ENCODE measurements at regions not wholly inside any gene's neighbourhood (a gene's known extent, or its start where the extent isn't known, plus 50 kb on each side); places are given as distances from the start of the nearest gene placed in this dataset.
"Not testable (repeated sequence)": the region's sequence is repeated elsewhere in the genome, so short reads cannot be mapped to it uniquely, and the experiment has no call there.

DNA sequence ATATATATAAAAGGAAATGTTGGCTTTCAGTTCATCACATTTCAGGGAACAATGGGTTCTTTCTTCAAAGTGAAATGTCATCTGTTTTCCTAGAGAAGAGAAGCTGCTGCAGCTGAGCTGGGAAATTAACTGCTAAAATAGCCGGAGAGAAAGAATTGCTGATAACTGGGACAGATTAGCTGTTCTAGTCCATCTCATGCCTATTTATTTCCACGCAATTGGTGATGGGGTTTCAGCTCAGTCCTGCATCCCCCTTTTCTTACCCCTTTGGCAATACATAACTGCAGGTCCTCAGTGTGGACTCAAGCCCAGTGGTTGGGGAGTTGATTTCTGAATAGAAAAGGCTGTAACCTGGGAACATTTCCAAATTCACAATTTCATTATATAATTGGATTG is 436.9 kb upstream of the TMEM132C start:
- DNase-seq (ENCODE audit: low read depth, low spot score), result no peak

DNA sequence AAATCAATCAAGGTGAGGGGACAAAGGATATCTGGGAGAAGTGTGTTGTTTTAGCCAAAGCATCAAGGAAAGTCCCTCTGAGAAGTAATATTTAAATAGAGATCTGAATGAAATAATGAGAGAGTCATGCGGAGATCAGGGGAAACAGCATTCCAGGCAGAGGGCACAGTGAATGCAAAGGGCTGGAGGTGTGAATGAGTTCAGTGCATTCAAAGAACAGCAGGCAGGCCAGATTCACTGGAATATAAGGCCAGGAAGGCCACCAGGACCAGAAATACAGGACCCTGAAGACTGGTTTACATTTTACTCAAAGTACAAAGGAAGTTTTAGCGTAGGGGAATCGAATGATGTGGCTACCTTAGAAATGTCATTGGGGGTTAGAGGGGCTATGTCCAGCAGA is 436.2 kb upstream of the TMEM132C start:
- DNase-seq (ENCODE audit: low read depth, low spot score), result no peak

DNA sequence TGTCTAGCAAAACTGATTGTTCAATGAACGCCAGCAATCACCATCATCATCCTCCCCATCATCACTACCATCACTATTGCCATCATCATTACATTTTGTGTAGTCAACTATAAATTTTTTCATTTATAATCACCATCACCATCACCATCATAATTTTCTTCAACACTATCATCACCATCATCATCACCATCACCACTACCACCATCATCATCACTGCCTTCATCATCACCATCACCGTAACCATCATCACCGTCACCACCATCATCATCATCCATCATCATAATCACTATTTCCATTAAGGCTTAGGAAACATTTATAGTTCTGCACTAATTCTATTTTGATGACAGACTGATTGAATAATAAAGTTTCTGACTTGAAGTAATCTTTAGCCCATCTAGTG is 434.8 kb upstream of the TMEM132C start:
- DNase-seq (ENCODE audit: low read depth, low spot score), result no peak

DNA sequence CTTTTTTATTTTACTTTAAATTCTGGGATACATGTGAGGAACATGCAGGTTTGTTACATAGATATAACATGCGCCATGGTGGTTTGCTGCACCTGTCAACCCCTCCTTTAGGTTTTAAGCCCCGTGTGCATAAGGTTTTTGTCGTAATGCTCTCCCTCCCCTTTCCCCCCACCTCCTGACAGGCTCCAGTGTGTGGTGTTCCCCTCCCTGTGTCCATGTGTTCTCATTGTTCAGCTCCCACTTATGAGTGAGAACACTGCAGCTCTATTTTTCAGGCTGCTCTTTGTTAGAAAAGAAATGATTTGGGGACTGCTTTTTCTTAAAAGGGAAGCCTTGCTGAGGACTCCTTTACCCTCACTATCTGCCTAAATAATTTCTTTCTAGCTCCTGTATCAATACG is 430.2 kb upstream of the TMEM132C start:
- DNase-seq (ENCODE audit: low read depth, low spot score), result not testable (repeated sequence)

DNA sequence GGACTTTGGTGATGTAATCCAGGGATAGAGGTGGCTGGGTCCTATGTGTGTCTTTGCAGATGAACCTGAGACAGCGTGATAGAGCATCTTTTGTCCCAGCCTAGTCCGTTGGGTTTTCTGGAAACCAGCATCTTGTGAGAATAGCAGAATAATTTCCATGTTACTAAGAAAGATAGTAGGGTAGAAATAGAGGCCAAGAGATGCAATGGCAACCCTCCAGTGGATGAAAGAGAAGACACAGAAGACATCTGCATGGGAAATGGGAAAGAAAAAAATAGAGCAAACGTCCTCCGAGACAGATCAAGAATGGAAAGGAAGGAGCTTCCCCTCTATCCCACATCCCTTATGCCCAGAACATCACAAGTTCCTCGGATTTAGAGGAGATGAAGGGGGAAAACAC is 409.3 kb upstream of the TMEM132C start:
- DNase-seq (ENCODE audit: low read depth, low spot score), result no peak

DNA sequence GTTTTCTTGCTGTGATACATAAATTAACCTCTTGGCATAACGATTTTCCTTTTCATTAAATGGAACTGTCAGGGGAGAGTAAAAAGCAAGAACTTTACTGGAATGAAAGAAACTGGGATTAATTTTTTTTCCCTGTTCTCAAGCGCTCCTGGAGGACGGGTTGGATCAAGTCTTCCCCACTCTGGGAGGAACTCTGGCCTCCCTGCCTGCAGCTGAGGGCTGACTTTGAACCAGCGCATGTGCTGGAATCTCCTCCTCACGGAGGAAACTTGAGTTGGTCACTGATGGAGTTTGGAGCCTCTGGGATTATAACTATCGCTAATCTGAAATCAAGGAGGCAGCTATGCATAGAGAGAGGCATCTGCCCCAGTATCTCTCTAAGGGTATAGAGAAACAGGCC is 406.4 kb upstream of the TMEM132C start:
- DNase-seq (ENCODE audit: low read depth, low spot score), result no peak

DNA sequence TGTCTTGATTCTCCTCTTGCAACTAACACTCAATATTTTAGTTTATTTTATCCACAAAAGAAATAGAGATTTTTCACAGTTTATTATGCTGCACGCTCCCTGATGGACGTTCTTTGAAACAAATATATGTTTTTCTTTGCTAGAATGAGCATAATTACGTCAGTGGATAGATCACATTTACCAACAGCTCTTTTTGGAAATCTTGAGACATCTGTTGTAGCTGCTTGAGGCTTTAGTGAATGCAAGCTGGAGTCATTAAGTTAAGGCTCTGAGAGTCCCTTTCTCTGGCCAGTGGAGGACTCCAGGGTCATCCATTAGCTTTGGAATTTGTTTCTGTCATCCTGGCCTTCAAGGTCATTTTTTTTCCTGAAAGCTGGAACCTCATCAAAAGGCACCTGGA is 405.6 kb upstream of the TMEM132C start:
- DNase-seq (ENCODE audit: low read depth, low spot score), result no peak

DNA sequence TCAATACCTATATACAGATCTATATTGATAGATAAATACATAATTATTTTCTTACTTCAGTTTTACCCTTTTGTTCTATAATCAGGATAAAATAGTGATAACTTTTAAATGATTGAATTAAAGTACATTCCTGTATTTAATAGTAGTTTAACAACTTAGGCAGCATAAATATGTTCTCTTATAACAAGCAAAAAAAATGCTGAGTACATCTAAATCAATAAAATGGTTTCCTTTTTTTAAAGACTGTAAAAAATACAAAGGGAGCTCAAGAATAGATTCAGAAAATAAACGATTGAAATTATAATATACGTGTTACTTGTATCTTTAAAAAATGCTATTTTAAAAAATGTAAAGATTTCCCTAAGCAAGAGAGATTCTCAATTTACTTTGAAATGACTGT is 393.7 kb upstream of the TMEM132C start:
- no peak for DNase-seq (ENCODE audit: low read depth, low spot score)

DNA sequence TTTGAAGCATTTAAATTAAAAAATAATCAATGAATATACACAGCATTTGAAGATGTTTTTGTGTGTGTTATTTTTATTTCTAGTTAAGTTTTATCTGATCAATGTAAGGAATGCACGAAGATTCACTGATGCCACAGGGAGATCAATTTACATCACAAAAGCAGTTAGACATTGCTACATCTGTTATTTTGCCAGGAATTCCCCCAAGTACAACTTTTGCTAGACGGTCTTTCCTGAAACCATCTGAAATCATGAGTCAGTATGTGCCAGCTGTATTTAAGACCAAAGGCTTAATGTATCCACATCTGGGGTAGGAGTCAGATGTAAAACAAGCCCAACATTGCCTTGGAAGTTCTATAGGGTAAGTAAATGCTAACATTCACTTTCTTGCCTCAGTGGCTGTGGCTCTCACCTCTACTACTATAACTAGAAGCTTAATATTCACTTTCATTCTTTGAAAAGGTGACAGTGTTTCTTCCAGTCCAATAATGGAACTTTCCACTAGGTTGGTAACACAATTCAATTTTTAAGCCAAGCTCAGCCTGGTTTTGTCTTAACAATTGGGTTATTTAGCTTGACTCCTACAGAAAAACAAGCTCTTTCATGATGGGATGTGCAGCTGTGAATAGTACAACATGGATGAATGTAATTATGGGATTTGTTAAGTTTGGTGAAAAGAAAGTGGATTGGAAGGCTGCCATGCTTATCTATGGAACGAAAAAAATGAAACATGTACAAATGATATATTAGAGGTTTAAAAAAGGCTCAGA is 385.4 kb upstream of the TMEM132C start:
- no peak for DNase-seq (ENCODE audit: low read depth, low spot score)

DNA sequence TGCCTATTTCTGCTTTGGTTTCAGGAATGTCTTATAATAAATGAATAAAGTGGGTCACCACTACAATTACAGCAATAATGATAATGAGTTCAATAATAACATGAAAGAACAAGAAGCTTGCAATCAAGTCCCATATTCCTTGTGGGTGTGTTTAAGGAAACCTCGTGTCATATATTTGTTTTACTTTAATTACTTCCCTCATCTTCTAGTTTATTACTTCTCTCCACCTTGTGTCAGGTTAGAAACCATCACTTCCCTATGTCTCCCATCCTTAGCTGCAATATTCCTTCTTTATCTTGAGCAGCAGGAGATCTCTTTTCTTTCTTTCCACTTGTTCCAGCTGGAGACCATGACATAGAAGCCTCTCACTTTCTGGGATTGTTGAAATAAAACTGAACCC is 384.0 kb upstream of the TMEM132C start:
- no peak for DNase-seq (ENCODE audit: low read depth, low spot score)

DNA sequence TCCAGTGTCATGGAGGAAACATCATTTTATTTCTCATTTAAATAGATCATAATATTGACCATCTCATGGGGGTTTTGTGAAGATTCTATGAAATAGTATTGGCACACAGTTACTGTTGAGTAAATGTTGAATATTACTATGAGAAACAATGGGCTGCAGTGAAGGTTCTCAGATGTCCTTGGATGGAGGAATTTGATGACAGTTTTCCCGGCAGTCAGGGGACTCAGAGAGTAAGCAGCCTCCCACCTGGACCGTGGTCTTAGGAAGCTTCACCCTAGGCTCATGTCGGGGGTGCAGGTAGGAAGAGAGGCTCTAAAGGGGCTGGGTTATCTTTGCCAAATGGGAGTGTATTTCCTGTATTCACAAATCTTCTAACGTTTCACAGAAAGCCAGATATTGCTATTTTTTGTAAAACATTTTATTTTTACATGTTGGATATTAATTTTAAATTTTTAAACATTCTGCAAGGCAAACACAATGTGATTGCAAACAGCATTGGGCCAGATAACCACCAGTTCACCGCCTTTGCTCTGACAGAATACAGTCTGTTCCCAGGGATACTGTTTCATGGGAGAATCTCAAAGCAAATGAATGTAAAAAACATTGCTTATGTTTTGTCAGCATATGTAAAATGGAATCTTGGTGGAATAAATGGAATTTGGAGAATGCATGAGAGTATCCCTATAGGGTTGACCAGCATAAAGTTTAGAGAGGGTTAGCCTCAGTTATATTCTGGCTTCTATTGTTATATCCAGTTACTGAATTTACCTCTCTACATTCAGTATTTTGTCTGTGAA is 380.8 kb upstream of the TMEM132C start:
- DNase-seq (ENCODE audit: low read depth, low spot score), result no peak

DNA sequence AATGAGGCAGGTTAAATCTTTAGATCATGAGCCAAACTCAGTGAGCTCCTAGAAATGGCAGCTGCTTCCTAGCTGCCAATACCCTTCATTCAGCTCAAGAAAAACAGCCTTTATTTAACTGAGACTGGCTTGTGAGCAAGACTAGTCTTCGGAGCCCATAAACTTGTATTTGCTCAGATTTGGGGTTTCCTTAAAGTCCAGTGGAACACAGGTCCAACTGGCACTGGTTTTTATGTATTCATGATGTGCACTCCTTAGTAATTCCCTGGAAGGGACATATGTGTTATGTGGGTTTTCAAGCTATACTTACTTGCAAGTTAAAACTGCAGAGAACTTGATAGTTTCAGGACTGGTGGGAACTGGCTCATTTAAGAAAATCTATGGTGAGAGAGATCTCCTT is 380.1 kb upstream of the TMEM132C start:
- DNase-seq (ENCODE audit: low read depth, low spot score), result no peak

DNA sequence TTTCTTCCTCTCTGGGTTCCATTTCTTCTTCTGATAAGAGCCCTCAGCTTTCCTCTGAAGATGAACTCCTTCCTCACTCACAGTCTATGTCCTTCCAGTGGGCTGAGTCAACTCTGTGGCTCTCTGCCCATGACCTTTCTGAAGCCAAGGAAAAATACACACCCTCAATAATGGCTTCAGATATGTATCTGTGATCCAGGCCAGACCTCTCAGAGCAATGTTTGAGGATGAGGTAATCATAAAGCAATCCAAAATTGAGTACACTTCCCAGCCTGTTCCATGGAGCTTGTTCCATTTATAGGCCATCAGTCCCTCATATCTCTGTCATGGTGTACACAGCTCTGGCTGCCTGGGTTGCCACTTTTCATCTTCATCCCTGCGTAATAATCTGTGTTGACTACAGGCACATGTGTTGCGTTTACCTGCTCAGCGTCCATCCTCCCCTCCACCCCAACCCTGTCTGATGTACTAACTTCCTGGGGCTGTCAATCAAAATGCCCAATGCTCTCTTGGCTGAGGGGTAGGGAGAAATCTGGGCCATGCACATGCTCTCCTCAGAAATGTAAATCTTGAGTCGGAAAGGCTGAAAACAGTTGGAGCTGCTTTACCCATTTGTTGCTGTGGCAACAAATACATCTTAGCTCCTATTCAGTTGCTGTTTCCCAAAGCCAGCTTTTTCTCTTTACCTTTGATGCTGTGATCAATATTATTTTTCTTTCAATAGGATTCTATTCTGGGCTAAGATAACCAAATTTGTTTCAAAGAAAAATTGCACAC is 377.8 kb upstream of the TMEM132C start:
- no peak for DNase-seq (ENCODE audit: low read depth, low spot score)

DNA sequence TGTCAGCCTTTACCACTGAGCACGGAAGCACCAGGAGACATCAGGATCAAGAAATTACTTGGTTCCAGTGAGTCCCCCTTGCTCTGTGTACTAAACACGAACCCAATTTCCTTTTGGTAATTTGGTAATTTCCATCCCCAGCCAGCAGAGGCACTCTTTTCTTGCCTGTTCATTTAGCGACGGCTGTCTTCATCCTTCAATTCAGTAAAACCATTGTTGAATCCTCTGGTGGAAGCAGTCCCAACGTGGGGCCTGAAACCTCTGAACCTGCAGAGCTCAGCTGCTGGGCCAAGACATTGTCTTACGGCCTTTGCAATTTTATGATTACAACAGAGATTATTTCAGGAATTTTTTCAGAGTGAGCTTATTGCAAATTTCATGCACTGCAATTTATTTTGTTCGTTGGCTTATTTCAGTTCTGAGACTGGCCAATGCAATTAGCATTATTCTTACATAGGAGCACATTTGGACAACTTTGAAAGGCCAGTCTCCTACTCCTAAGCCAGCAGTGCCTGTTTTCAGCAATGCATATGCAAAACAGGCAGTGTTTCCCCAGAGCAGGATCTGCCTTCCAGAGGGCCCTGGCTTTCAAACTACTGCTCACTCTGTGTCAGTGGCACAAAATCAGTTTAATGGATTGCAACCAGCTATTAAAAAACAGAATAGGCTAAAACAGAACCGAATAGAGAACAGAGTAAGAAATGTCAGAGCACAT is 372.9 kb upstream of the TMEM132C start:
- no peak for DNase-seq (ENCODE audit: low read depth, low spot score)

DNA sequence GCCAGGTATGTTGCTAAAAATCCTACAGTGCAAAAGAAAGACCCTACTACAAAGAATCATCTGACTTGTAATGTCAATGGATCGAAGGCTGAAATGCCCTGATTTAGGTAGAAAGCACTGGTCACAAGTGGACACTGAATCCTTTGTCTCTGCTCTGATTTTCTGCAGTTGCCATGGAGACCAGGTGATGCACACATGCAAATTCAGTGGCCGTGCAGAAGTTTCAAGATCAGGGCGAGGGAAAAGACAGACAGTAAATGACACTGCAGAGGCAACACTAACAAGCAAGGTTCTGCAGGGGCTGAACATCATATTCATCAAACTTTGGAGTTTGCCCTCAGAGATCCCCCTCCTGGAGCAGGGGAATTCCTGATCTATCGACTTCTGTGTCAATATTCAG is 370.3 kb upstream of the TMEM132C start:
- DNase-seq (ENCODE audit: low read depth, low spot score), result no peak

DNA sequence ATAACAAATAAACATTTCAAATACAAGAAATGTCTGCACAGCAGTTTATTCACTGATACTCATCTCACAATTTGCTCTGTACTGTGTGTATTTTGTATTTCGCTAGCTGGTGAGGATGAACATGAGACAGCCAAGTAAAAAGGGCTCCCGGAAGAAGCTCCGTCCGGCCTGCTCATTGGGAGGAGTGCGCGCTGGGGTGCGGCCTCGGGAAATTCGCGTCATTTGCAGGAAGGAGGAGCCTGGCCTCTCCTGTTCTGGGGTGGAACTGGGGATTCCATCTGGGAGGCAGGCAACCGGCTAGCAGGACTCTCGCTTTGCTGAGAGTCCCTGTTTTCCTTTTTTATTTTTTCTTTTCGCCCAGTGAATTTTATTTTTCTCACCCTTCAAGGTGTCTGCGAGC is 368.4 kb upstream of the TMEM132C start:
- no peak for DNase-seq (ENCODE audit: low read depth, low spot score)

DNA sequence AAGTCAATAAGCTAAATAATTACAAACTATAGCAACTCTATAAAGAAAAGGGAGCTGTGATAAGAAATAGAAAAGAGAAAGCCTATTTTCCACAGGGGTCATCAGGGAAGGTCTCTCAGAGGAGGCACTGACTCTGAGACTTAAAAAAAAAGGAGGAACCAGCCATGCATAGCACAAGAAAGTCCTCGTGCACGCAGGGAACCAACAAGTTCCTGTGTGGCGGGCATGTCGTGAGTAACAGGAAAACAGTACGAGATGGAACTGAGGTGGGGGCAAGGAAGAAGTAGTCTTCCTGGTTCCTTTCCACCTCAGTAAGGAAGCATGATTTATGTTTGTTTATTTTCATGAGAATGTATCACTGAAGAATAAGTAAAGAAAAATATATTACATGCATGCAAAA is 367.0 kb upstream of the TMEM132C start:
- DNase-seq (ENCODE audit: low read depth, low spot score), result no peak

DNA sequence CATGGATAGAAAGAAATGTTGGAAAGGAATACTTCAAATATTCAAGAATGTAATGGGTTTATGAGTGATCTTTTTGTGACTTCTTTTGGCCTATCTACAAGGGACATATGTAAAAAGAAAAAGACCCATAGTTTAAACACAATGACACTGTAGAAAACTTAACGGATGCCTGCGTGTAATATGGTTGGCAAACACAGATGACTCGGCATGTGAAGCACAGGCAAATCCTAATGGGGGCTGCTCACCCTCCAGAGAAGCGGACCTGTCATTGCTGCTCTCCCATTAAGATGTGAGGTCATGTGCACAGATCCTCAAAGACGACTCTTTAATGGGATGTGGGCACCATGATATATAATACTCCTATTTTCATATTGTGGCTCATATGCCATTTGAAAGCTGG is 366.6 kb upstream of the TMEM132C start:
- no peak for DNase-seq (ENCODE audit: low read depth, low spot score)

DNA sequence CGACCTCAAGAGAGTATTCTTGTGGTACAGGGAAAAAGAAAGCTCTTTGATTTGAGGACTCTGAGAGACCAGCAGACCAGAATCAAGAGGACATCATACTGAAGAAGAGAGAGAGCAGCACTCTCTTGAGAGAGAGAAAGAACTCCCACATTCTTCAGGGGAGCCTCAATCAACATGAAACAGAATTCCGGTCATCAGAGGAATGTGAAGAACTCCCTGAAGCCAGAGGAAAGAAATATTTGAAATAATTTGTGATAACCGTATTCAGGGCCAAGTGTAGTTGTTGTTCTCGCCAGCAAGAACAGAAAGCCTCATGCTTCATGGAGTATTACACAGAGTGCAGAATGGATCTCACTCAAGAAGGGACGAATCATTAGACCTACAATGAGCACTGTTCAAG is 363.8 kb upstream of the TMEM132C start:
- no peak for DNase-seq (ENCODE audit: low read depth, low spot score)

DNA sequence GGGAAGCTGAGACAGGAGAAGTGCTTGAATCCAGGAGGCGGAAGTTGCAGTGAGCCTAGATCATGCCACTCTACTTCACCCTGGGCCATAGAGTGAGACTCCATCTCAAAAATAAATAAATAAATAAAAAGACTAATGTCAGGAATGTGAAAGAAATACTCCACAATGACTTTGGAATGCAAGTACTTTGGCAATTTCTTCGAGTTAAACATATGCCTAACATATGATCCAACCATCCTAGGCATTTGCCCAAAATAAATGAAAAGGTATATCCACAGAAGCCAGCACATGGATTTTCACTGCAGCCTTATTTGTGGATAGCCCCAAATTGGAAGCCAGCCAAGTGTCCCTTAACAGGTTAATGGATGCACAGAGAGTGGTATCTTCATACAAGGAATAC is 357.9 kb upstream of the TMEM132C start:
- DNase-seq (ENCODE audit: low read depth, low spot score), result no peak

DNA sequence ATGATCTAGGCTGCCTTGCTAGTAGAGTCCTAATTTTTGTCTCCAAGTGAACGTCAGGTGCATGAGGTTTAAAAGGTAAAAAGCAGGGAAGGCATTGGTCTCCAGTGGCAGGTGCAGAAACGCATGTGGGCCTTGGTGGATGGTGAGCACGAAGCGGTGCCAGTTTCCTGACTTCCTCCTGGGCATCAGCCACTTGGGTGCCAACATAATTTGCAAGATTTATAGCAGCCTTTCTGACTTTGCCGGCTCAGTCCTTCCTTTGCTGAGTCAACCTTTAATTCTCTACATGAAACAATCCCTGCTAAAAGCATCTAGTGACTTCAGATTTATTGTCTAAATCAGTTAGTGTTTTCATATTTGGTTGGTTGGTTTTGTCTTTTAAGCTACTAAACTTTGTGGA is 355.7 kb upstream of the TMEM132C start:
- DNase-seq (ENCODE audit: low read depth, low spot score), result no peak

Measured in brain pericyte (primary cell).